Upper lobe of left lung (tissue), 6 donors: ENCODE measurements at regions not wholly inside any gene's neighbourhood (a gene's known extent, or its start where the extent isn't known, plus 50 kb on each side); places are given as distances from the start of the nearest gene placed in this dataset.

Source experiments
- ATAC-seq, 2 donors: fragments of 200-7000 bp; cut with Tn5 transposase; one replicate each; pipeline ENCODE4 v1.9.1; 2022; ENCODE audit warnings: mild to moderate bottlenecking in 2 of 2, moderate library complexity in 2 of 2; ENCODE audit not compliant: low FRiP score in 2 of 2
- DNase-seq, 2 donors: peaks; one replicate each; pipeline ENCODE4 v3.0.0-alpha.2; 2019 to 2020
- H3K27ac ChIP-seq, 4 donors: fragments of 200-600 bp; sonication (generic); one replicate each; pipeline ENCODE4 v1.5.1; 2016 to 2019
- H3K27me3 ChIP-seq, 4 donors: fragments of 200-600 bp; sonication (generic); one replicate each; pipeline ENCODE4 v1.5.1; 2017 to 2019
- H3K36me3 ChIP-seq, 4 donors: fragments of 200-600 bp; sonication (generic); one replicate each; pipeline ENCODE4 v1.5.1; 2016 to 2019
- H3K4me1 ChIP-seq, 4 donors: fragments of 200-600 bp; sonication (generic); one replicate each; pipeline ENCODE4 v1.5.1; 2018 to 2019
- H3K4me3 ChIP-seq, 4 donors: fragments of 200-600 bp; sonication (generic); one replicate each; pipeline ENCODE4 v1.5.1; 2017 to 2019; ENCODE audit warnings: mild to moderate bottlenecking in 2 of 4, moderate library complexity in 1 of 4
- H3K9me3 ChIP-seq, 4 donors: fragments of 200-600 bp; sonication (generic); one replicate each; pipeline ENCODE4 v1.5.1; 2018 to 2019
- CTCF ChIP-seq, 6 experiments: fragments of 450-650 bp in 4 of 6; fragments of 200-600 bp in 2 of 6; sonication (generic) in 2 of 6; IDR thresholded peaks; one replicate each; pipeline ENCODE4 v1.5.1; 2016 to 2019; ENCODE audit warnings: antibody characterized with exemption in 6 of 6
- EP300 ChIP-seq, 4 donors: sonication (generic); formaldehyde crosslinking; IDR thresholded peaks; one replicate each; pipeline ENCODE4 v1.5.1; 2017; ENCODE audit warnings: antibody characterized with exemption in 4 of 4, control low read depth in 2 of 4
- POLR2A ChIP-seq, 4 donors: fragments of 450-650 bp; IDR thresholded peaks; one replicate each; pipeline ENCODE4 v1.5.1; 2016 to 2017; ENCODE audit warnings: antibody characterized with exemption in 4 of 4, mild to moderate bottlenecking in 2 of 4
- POLR2AphosphoS5 ChIP-seq, 2 donors: sonication (generic); formaldehyde crosslinking; IDR thresholded peaks; one replicate each; pipeline ENCODE4 v1.5.1; 2017; ENCODE audit warnings: antibody characterized with exemption in 2 of 2
- WGBS, 2 donors: methylation state at CpG; one replicate each; pipeline ENCODE4 v1.1.5; 2017 to 2018; 5-methylcytosine and 5-hydroxymethylcytosine counted together
- donor health status: DM: no; HTN: no; CAD: no; lungs with moderate emphysema.
- donor health status: DM: no; HTN: yes; CAD: no; lungs with severe emphysema.

DNA sequence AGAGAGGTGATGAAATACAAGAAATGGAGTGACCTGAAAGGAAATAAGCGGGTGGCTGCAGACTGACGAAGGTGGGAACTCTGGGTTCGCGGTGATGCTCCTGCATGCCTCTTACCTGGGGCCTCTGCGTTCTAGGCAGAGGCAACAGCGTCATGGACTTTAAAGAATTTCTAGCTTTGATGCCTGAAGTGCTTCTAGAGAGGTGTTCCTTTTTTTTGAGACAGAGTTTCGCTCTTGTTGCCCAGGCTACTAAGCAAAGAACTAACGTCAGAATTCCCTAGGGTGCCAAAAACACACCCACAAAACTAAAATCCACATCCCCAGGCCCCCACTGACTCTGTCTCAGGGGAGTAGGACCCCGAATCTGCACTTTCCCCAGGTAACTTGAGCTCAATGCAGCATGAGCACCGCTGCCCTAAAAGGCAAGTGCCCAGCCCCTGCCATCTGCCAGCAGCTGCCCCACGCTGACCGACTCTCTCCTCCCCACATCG is 110.5 kb upstream of the ID2 start:
- Histone ChIP-seq H3K9me3 (no peaks in the 10 kb centered on the region), H3K36me3 (no peaks in the 10 kb centered on the region), H3K4me3 (no peak overlapping the region), H3K27ac (no peak overlapping the region), H3K4me1 (peaks cover 4 to 17% (median 17%) of the 10 kb centered on the region in 4 donors), H3K27me3 (no peaks in the 10 kb centered on the region)
- TF ChIP-seq POLR2A (IDR thresholded peaks at IDR 0.05) (no peak), EP300 (IDR thresholded peaks at IDR 0.05) (no peak), POLR2AphosphoS5 (IDR thresholded peaks at IDR 0.05) (no peak), CTCF (IDR thresholded peaks at IDR 0.05) (no peak)
- ATAC-seq (no peak), DNase-seq (no peak)
- WGBS, 2 donors: 72 to 80% methylated on average over 13 of the region's 13 CpGs

GRCh38 chr2:8571792-8572499 is 109.9 kb upstream of the ID2 start:
- H3K9me3 ChIP-seq: no peaks in the 10 kb centered on the region
- H3K4me3 ChIP-seq: no peak overlapping the region
- ATAC-seq: no peak
- H3K36me3 ChIP-seq: no peaks in the 10 kb centered on the region
- WGBS, 2 donors: 86 to 88% methylated on average over 8 to 10 of the region's 10 CpGs
- peaks cover 4 to 23% (median 22%) of the 10 kb centered on the region in 4 donors for H3K4me1 ChIP-seq
- H3K27me3 ChIP-seq: no peaks in the 10 kb centered on the region
- DNase-seq: no peak
- H3K27ac ChIP-seq: no peak overlapping the region
- TF ChIP-seq CTCF (IDR thresholded peaks at IDR 0.05): no peak
- TF ChIP-seq POLR2A (IDR thresholded peaks at IDR 0.05): no peak
- no peak for TF ChIP-seq EP300 (IDR thresholded peaks at IDR 0.05)
- no peak for TF ChIP-seq POLR2AphosphoS5 (IDR thresholded peaks at IDR 0.05)

- 97 to 99% methylated on average over 12 of the region's 12 CpGs for WGBS, 2 donors
- TF ChIP-seq POLR2AphosphoS5 (IDR thresholded peaks at IDR 0.05) (no peak), CTCF (IDR thresholded peaks at IDR 0.05) (no peak), POLR2A (IDR thresholded peaks at IDR 0.05) (no peak), EP300 (IDR thresholded peaks at IDR 0.05) (no peak)
- DNase-seq (no peak), ATAC-seq (no peak)
- H3K9me3 ChIP-seq: no peaks in the 10 kb centered on the region
- no peak overlapping the region for H3K27ac ChIP-seq
- H3K4me1 ChIP-seq: peaks cover 4 to 25% (median 23%) of the 10 kb centered on the region in 4 donors
- no peaks in the 10 kb centered on the region for H3K36me3 ChIP-seq
- H3K27me3 ChIP-seq: no peaks in the 10 kb centered on the region
- H3K4me3 ChIP-seq: no peak overlapping the region
These were observed 109.1 kb upstream of the ID2 start for GRCh38 chr2:8572712-8573233.

DNA sequence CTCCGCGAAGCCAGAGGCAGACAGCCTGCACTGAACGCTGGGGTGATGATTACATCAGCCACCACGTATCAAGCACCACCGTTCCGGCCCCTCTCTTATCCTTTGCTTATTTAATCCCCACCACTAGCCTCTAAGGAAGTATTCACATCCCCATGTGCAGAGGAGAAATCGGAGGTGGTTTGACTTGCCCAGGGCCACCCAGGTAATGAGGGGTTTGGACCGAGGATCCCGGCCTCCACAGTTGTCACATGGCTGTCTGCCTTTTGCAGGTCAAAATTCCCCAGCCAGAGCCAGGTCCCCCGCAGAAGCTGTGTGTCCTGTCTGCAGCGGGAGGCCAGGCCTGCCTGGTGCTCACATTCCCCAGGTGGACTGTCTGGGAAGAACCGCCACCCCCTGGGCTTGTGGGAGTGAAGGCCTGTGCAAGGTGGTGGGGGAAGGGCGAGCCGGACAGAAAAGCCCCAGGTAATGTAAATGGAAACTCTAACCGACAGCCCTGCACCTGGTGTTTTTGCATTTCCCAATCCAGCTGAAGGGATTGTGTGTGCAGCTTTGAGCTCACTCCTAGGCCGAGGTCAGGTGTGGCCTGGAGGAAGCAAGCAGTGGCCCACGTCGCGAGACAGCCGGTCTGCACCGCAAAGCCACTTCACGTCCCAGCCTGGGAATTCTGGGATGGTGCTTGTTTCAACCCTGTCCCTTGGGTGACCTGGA is 108.5 kb upstream of the ID2 start:
- 94% methylated on average over 20 to 22 of the region's 22 CpGs for WGBS, 2 donors
- DNase-seq (no peak), ATAC-seq (no peak)
- TF ChIP-seq CTCF (IDR thresholded peaks at IDR 0.05) (no peak), POLR2AphosphoS5 (IDR thresholded peaks at IDR 0.05) (no peak), EP300 (IDR thresholded peaks at IDR 0.05) (no peak), POLR2A (IDR thresholded peaks at IDR 0.05) (no peak)
- Histone ChIP-seq H3K27ac (no peak overlapping the region), H3K27me3 (no peaks in the 10 kb centered on the region), H3K9me3 (no peaks in the 10 kb centered on the region), H3K4me3 (no peak overlapping the region), H3K4me1 (peaks cover 4 to 25% (median 23%) of the 10 kb centered on the region in 4 donors), H3K36me3 (no peaks in the 10 kb centered on the region)
